Fibroblast of lung (primary cell): ENCODE measurements at regions not wholly inside any gene's neighbourhood (a gene's known extent, or its start where the extent isn't known, plus 50 kb on each side); places are given as distances from the start of the nearest gene placed in this dataset.

Experiments used
- DNase-seq, 2 donors: peaks; one replicate each; pipeline versions ENCODE4 v3.0.0 to v3.0.0-alpha.2; 2010; ENCODE audit warnings: low read depth in 2 of 2
- H2AFZ ChIP-seq: 2 replicates; pipeline ENCODE4 v1.5.1; 2012; ENCODE audit warnings: low read length, control low read depth, inconsistent platforms
- H3K27ac ChIP-seq: 2 replicates; pipeline ENCODE4 v1.5.1; 2011; ENCODE audit warnings: low read length, control low read depth; ENCODE audit not compliant: insufficient read depth
- H3K27me3 ChIP-seq: 2 replicates; pipeline ENCODE4 v1.5.1; 2011; ENCODE audit warnings: mild to moderate bottlenecking, low read length; ENCODE audit not compliant: control insufficient read depth, insufficient read depth
- H3K36me3 ChIP-seq: 2 replicates; pipeline ENCODE4 v1.5.1; 2011; ENCODE audit warnings: low read length; ENCODE audit not compliant: control insufficient read depth, insufficient read depth
- H3K4me1 ChIP-seq: 2 replicates; pipeline ENCODE4 v1.5.1; 2011; ENCODE audit warnings: low read length; ENCODE audit not compliant: control insufficient read depth, insufficient read depth; ENCODE audit errors: extremely low read depth
- H3K4me2 ChIP-seq: 2 replicates; pipeline ENCODE4 v1.5.1; 2011; ENCODE audit warnings: low read length, control low read depth; ENCODE audit not compliant: insufficient read depth; ENCODE audit errors: extremely low read depth
- H3K4me3 ChIP-seq, 4 experiments: fragments of 200-600 bp in 1 of 4; sonication (generic) in 1 of 4; replicated peaks in 1 of 4; 2 replicates each; pipeline ENCODE4 v1.5.1; 2011 to 2016; ENCODE audit warnings: low read length in 4 of 4, low read depth in 3 of 4, mild to moderate bottlenecking in 3 of 4, control low read depth in 2 of 4, inconsistent platforms in 1 of 4, mixed read lengths in 1 of 4; ENCODE audit not compliant: insufficient read depth in 1 of 4; ENCODE audit errors: control extremely low read depth in 1 of 4
- H3K79me2 ChIP-seq: 2 replicates; pipeline ENCODE4 v1.5.1; 2012; ENCODE audit warnings: mild to moderate bottlenecking, low read length, inconsistent platforms; ENCODE audit not compliant: control insufficient read depth, insufficient read depth
- H3K9ac ChIP-seq: 2 replicates; pipeline ENCODE4 v1.5.1; 2011; ENCODE audit warnings: mild to moderate bottlenecking, low read length, control low read depth; ENCODE audit not compliant: insufficient read depth
- H3K9me3 ChIP-seq: 2 replicates; pipeline ENCODE4 v1.5.1; 2012; ENCODE audit warnings: low read depth, low read length; ENCODE audit not compliant: control insufficient read depth, insufficient read depth
- H4K20me1 ChIP-seq: 2 replicates; pipeline ENCODE4 v1.5.1; 2011; ENCODE audit warnings: low read length; ENCODE audit not compliant: control insufficient read depth, insufficient read depth; ENCODE audit errors: extremely low read depth
- EZH2 ChIP-seq: IDR thresholded peaks from 2 replicates; pipeline ENCODE4 v1.5.1; 2012; ENCODE audit warnings: low read length, control low read depth, mild to moderate bottlenecking; ENCODE audit errors: missing control alignments
- TF ChIP-seq, protein P1 (sequence below), 2 donors: IDR thresholded peaks in 1 of 2; conservative IDR thresholded peaks in 1 of 2; 1 replicate in 1 of 2; 2 replicates in 1 of 2; pipeline ENCODE4 v1.5.1; 2011 to 2012; ENCODE audit warnings: low read length in 2 of 2, control low read depth in 1 of 2, inconsistent platforms in 1 of 2, low read depth in 1 of 2, mild to moderate bottlenecking in 1 of 2

DNA sequence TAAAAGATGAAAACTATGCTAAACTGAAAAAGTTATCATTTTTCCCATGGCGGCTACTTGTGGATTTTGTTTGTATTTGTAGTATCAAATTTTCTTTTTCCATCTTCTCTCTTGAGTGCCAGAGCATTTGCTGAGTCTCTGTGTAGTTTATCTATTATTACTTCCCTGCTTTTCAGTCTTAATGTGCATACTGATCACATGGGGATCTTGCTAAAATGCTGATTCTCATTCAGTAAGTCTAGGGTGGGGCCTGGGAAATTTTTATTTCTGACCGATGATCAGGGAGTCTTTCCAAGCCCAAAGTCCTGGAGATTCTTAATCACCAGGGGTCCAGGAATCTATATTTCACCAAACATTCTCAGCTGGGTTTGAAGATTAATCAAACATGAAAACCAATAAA, 189.0 kb upstream of the GOT2 start:
- no peak overlapping the region for H3K9ac ChIP-seq
- no peak overlapping the region for H3K4me2 ChIP-seq
- no peak overlapping the region for H2AFZ ChIP-seq
- no peaks in the 10 kb centered on the region for H3K79me2 ChIP-seq
- H3K9me3 ChIP-seq = no peaks in the 10 kb centered on the region
- no peak overlapping the region for H3K4me3 ChIP-seq
- no peak for DNase-seq
- H4K20me1 ChIP-seq = no peaks in the 10 kb centered on the region
- H3K27me3 ChIP-seq = no peaks in the 10 kb centered on the region
- no peaks in the 10 kb centered on the region for H3K4me1 ChIP-seq
- no peaks in the 10 kb centered on the region for H3K36me3 ChIP-seq
- no peak overlapping the region for H3K27ac ChIP-seq
- TF ChIP-seq, protein P1, sequence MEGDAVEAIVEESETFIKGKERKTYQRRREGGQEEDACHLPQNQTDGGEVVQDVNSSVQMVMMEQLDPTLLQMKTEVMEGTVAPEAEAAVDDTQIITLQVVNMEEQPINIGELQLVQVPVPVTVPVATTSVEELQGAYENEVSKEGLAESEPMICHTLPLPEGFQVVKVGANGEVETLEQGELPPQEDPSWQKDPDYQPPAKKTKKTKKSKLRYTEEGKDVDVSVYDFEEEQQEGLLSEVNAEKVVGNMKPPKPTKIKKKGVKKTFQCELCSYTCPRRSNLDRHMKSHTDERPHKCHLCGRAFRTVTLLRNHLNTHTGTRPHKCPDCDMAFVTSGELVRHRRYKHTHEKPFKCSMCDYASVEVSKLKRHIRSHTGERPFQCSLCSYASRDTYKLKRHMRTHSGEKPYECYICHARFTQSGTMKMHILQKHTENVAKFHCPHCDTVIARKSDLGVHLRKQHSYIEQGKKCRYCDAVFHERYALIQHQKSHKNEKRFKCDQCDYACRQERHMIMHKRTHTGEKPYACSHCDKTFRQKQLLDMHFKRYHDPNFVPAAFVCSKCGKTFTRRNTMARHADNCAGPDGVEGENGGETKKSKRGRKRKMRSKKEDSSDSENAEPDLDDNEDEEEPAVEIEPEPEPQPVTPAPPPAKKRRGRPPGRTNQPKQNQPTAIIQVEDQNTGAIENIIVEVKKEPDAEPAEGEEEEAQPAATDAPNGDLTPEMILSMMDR (conservative IDR thresholded peaks at IDR 0.05 in 1 of 2, IDR thresholded peaks at IDR 0.05 in 1 of 2; ENCODE audit: low read depth in 1 of 2, low read length in 2 of 2) = no peak
- no peak for TF ChIP-seq EZH2

DNA sequence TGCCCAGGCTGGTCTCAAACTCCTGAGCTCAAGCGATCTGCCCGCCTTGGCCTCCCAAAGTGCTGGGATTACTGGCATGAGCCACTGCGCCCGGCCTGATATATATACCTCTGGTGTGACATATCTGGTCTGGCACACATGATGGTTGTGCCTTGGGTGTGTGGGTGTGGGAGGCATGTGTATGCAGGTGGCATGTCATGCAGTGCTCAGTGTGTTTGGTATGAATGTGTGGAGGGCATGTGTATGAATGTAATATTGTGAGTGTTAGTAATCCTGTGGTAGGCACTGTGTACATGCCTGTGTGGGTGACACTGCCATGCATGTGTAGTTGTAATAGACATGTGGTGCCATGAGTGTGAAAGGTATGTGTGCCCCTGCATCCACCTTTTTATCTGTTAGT, 179.3 kb upstream of the GOT2 start:
- Histone ChIP-seq H3K9me3 (no peaks in the 10 kb centered on the region), H3K36me3 (no peaks in the 10 kb centered on the region), H2AFZ (no peak overlapping the region), H4K20me1 (no peaks in the 10 kb centered on the region), H3K4me1 (no peaks in the 10 kb centered on the region), H3K27me3 (no peaks in the 10 kb centered on the region), H3K9ac (no peak overlapping the region), H3K4me2 (no peak overlapping the region), H3K79me2 (no peaks in the 10 kb centered on the region), H3K27ac (no peak overlapping the region), H3K4me3 (no peak overlapping the region)
- no peak for TF ChIP-seq EZH2
- TF ChIP-seq, protein P1 (conservative IDR thresholded peaks at IDR 0.05 in 1 of 2, IDR thresholded peaks at IDR 0.05 in 1 of 2; ENCODE audit: low read depth in 1 of 2, low read length in 2 of 2) = no peak
- DNase-seq = no peak

DNA sequence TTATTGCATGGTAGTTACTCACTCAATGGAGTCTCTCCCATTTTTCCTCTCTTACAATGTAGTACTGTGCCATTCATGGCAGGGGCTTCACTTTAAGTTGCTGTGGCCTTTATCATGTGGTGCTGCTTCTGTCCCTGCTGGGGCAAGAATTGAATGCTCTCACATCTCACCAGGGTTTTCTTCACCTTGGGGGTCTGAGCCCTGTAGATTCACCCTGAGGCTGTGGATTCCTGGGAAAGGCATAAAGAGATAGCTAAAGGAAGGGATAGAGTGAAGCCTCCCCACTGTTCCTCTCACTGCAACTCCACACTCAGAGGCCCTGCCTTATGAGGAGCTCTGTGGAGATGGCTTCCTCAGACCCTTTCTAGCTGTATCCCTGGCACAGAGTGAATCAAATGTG, 178.5 kb upstream of the GOT2 start:
- no peaks in the 10 kb centered on the region for H3K9me3 ChIP-seq
- H3K4me2 ChIP-seq = no peak overlapping the region
- H3K27me3 ChIP-seq = no peaks in the 10 kb centered on the region
- H3K4me3 ChIP-seq = no peak overlapping the region
- no peak overlapping the region for H2AFZ ChIP-seq
- H3K4me1 ChIP-seq = no peaks in the 10 kb centered on the region
- no peaks in the 10 kb centered on the region for H3K36me3 ChIP-seq
- no peaks in the 10 kb centered on the region for H3K79me2 ChIP-seq
- H3K9ac ChIP-seq = no peak overlapping the region
- no peak for DNase-seq
- H3K27ac ChIP-seq = no peak overlapping the region
- H4K20me1 ChIP-seq = no peaks in the 10 kb centered on the region
- TF ChIP-seq EZH2 = no peak
- TF ChIP-seq, protein P1 (conservative IDR thresholded peaks at IDR 0.05 in 1 of 2, IDR thresholded peaks at IDR 0.05 in 1 of 2; ENCODE audit: low read depth in 1 of 2, low read length in 2 of 2) = no peak
